ENCODE measurements at regions not wholly inside any gene's neighbourhood (a gene's known extent, or its start where the extent isn't known, plus 50 kb on each side); places are given as distances from the start of the nearest gene placed in this dataset.
"Not testable (repeated sequence)": the region's sequence is repeated elsewhere in the genome, so short reads cannot be mapped to it uniquely, and the experiment has no call there.

DNA sequence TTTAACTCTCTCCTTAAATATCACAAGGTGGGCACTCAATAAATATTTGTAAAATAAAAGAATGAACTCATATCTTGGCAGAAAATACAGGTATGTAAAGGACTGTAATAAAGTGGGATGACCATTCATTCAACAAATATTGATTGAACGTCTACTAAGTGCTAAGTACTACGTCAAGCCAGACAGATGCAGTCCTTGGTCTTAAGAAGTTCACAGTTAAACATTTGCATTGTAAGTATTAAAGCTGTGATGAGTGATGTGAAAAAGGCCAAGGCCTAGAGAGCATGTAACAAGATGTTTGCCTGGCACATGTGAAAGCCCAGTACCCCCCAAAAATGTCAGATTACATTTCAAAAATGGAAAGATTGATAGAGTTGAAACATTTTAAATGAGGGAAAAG, 130.1 kb upstream of the TMEM170B start:
- no peak for DNase-seq (ENCODE audit: low read depth)

DNA sequence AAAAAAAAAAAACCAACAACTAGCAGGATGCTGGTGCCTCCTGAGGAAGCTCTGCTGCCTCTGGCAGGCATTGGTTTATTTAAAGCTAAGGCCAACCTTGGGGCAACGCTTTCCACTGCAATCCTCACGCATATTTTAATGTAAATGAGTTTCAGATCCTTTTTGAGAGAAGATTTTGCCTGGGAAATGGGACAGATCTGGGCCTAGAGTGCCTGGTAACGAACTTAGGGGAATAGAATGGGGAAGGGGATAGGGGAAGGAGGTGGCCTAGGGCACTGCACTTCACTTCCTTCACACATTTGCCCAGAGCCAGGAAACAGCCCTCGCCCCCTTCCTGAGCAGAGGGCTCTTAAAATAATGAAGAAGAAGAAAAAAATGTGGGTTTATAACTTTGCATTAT, 132.7 kb upstream of the TMEM170B start:
- no peak for DNase-seq (ENCODE audit: low read depth)

DNA sequence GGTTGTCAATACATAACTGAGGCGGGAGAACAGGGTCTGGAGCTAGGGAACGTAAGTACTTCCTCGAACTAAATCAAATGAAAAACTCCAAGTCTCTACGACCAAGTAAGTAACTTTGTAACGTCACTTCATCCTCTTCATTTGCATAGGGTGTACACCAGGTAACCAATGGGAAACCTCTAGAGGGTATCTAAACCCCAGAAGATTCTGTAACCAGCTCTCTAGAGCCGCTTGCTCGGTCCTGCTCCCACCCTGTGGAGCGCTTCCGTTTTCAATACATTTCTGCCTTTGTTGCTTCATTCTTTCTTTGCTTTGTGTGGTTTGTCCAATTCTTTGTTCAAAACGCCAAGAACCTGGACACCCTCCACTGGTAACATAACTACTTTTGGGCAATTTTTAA, 133.5 kb upstream of the TMEM170B start:
- DNase-seq (ENCODE audit: low read depth) = no peak

DNA sequence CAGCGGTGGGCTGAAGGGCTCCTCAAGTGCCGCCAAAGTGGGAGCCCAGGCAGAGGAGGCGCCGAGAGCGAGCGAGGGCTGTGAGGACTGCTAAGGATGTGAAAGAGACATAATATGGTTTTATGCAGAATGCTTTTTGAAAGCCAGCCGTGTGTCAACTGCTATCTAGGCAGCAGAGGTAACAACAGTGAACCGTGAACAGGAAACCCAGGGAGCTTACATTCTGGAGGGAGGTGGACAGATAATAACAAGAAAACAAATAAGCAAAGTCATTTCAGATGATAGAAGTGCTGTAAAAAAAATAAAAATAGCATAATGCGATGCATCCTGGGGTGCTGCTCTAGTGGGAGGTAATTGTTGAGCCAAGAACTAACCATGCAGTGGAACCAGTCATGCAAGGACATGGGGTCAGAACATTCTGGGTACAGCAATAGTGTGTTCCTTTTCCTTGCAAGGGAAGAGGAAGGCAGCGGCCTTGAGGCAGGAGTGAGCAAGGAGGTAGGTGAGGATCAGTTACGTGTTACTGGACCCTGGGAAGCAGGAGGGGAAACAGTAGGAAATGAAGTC, 134.4 kb upstream of the TMEM170B start:
- no peak for DNase-seq (ENCODE audit: low read depth)

DNA sequence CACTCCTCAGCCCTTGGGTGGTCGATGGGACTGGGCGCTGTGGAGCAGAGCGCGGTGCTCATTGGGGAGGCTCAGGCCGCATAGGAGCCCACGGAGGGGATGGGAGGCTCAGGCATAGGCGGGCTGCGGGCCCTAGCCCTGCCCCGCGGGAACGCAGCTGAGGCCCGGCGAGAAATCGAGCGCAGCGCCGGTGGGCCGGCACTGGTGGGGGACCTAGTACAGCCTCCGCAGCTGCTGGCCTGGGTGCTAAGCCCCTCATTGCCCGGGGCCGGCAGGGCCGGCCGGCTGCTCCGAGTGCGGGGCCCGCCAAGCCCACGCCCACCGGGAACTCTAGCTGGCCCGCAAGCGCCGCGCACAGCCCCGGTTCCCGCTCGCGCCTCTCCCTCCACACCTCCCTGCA, 135.0 kb upstream of the TMEM170B start:
- not testable (repeated sequence) for DNase-seq (ENCODE audit: low read depth)

DNA sequence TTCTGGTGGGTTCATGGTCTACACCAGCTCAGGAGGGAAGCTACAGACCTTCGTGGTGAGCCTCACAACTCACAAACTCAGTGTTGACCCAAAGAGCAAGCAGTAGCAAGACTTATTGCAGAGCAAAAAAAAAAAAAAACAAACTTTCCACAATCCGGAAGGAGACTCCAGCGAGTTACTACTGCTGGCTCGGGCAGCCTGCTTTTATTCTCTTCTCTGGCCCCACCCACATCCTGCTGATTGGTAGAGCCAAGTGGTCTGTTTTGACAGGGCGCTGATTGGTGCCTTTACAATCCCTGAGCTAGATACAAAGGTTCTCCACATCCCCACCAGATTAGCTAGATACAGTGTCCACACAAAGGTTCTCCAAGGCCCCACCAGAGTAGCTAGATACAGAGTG, 135.6 kb upstream of the TMEM170B start:
- DNase-seq (ENCODE audit: low read depth) = not testable (repeated sequence)

DNA sequence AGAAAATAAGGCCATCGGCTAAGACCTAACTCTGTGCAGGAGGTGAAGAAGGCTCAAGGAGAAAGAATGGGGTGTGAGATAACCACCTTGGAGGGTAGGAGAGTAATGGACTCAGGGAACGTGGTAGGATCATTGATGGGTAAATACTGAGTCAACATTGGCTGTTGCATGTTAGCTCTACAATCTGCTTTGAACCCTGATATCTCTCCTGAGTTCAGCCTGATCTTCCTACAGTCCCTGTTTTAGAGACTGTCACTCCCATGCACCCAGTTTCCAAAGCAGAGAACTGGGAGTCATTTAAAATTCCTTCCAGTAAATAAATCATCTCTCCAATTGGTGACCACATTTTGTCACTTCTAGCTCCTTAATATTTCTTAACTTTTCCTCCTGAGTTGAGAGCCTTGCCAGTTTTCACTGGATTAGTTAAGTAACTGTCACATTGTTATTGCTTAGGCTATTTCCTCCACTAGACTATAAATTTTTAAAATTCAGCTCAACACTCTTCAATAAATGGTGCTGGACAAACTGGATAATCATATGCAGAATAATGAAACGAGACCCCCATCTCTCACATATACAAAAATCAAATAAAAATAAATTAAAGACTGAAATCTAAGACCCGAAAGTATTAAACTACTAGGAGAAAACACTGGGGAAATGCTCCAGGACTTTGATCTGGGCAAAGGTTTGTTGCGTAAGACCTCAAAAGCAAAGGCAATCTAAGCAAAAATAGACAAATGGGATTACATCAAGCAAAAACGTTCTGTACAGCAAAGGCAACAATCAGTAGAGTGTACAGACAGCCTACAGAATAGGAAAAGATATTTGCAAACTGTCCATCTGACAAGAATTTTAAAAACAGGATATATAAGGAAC, 138.9 kb upstream of the TMEM170B start:
- no peak for DNase-seq (ENCODE audit: low read depth)

DNA sequence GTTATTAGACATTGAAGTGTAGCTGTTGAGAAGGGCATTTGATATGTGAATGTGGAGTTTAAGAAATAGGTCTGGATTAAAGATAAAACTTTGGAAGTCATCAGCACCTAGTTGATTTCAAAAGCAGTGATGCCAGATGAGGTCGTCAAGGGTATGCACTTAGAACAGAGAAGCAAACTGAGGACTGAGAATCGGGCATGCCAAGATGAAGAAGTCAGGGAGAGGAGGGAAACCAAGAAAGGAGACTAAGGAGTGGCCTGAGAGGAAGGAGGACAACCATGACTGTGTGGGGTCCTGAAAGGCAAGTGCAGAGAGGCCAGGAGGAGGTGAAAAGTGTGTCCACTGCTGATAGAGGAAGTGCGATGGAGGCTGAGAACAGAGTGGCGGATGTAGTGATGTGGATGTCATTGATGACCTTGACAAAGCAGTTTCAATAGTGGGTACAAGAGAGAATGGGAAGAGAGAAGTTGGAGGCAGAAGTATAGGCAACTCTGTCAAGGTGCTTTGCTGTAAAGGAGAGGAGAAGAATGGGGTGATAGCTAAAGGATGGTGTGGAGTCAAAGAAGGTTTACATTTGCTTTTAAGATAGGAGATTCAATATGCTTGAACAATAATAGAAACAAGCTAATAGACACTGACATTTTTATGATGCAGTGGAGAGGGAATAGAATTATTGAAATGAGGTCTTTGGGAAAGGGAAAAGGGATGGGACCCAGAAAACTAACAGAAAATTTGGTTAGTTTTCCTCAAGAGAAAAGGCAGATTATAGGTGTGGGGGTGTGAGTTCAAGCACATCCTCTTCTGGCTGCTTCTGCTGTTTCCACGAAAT, 139.7 kb upstream of the TMEM170B start:
- no peak for DNase-seq (ENCODE audit: low read depth)

DNA sequence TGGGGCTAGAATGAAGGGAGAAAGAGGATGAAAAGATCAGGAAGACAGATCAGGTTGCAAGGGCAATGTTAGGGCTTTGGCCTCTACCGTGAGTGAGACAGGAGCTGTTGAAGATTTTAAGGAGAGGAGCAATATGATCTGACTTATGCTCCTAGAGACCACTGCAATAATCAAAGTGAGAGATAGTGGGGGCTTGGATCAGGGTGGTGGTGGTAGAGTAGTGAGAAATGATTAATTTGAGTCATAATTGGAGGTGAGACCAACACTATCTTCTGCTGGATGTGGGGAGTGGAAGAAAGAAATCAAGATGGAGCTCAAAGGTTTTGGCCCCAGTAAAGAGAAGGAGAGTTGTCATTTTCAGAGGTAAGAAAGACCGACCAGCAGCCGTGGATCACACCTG, 140.7 kb upstream of the TMEM170B start:
- no peak for DNase-seq (ENCODE audit: low read depth)

DNA sequence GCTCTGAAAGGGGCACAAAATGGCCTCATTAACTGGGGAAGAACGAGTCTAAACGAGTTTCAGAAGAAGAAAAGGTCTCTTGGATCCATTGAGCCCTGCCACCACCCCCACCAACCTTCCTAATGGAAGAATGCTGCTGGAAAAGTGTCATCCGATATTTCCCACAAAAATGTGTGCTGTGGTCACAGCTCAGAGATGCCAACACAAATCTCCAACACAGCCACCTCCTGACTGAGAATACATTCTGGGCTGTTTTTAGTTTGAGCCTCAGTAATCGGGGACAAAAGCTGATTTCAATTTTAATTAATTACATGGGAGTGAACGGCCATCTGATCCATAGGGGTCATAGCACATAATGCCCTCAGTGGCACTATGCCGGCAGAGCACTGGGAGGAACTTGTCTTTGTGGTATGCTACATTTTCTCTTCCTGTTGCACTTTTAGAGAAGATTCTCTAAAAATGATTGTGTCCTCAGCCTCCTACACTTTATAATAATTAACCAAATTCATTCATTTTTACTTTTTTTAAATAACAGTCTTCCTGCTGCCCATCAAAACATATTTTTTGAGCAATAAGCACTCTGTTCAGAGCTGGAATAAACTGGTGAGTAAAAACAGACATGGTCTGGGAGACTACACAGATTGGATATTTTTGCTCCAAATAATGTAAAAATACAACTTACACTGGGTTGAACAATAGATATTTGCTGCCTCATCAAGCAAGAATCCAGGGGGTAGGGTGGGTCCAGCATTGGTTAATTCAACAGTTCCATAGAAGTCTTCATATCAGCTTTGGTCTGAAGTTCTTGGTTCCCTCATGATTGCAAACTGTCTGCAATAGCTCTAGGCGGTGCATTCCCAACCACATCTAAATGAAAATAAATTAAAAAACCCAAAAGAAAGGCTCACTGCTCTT, 143.6 kb upstream of the TMEM170B start:
- no peak for DNase-seq (ENCODE audit: low read depth)

DNA sequence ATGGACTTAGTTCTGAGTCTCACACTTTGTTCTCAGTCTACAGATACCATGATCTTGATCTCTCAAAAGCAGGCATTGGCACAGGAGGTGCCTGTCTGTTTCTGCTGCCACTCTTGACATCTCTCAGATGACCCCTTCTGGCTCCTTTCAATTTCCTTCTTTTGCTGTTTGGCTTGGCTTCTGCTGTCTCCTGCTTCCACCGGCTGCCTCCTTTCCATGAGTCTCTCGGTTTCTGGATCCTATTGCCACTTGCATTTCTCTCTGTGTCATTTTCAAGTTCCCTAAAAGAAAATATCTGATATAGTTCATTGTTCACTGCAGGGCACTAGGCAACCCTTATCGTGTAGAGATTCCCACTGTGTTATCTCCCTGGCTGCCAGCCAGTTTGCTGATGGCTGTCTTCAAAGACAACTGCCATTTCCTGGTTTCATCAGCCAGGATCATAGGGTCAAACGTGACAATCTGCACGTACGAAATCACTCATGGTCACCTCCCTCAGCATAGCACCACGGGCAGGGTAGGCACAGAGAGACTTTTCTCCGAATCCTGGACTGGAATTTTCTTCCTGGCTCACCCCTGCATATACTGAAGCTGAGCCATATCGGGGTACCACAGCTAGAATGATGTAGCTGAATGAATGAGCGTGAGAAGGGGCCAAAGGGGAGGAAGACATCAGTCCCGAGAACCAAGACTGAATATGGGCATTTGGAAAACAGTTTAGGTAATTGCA, 144.6 kb upstream of the TMEM170B start:
- no peak for DNase-seq (ENCODE audit: low read depth)

DNA sequence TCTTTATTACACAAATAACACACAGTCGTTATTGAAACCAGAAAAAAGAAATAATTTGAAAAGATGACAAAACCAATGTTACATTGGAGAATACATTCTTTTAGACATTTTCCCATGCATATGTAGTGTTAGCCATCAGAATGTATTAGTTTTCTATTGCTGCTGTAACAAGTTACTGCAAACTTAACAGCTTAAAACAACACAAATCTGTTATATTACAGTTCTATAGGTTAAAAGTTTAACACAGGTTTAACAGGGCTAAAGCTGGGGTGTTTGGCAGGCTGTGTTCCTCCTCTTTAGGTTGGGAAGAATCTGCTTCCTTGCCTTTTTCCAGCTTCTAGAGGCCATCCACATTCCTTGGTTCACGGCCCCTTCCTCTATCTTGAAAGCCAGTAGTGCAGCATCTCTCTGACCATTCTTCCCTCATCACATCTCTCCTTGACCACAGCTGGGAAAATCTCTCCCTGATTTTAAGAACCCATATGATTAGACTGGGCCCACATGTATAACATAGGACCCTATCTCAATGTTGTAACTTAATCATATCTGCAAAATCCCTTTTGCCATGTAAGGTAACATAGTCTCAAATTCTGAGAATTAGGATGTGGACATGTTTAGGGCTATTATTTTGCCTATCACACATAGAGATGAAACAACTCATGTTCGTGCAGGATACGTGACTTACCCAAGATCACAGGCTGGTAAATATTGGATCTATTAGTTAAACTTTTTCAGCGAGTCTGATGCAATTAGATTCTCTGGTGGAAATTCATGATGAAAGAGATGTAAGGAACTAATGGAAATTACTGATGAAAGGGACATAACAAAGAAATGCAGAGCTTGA, 145.4 kb upstream of the TMEM170B start:
- DNase-seq (ENCODE audit: low read depth) = no peak

DNA sequence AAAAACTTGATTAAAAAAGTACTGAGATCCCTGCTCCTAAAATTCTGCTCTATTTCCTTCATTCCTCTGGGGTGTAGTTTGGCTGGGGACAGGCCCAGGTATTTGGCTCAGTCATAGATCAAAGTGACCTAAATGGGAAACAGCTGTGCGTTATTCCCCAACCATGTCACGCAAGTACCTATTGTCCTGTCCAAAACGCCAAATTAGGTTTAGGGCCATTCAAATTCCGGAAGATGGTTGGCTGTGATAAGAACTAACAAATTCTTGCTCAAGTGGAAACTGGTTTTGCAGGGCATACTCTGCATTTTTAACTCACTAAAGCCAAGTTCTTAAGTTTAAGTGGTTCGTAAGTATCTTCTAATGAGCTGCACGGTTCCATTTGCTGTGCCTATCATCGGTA, 147.6 kb upstream of the TMEM170B start:
- no peak for DNase-seq (ENCODE audit: low read depth)

DNA sequence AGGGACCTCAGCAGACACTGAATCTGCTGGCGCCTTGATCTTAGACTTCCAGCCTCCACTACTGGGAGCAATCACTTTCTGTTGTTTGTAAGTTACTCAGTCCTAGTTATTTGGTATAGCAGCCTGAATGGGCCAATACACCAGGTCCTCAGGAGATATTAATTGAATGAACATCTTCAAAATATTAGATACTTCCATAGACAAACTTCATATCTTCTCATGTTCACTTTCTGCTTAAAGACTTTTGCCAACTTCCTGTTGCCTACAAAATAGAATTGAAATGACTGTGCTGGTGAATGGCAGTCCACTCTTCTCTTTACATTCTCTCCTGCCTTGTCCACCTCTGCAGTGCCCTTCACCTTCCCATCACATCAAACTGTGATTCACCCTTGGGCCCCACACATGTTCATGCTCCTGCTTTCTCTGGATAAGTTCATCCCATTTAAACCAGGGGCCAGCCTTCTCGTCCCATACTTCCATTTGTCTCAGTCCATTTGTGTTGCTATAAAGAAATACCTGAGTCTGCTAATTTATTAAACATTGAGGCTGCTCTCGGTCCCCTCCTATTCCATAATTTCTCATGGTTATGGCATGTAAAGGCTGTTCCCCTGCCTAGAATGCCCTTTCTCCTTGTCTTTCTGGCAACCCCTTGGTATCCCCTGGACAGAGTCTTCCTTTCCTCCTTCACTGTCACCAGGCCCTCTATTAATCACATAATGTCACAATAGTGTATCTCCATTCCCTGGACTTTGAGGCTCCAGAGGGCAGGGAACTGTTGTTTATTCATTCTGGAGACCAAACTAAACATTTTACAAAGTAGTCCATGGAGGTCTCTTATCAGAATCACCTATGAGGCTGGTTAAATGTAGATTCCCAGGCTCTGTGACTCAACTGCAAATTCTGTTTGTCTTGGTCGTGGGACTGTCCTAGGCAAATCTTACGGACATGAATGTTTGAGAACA, 148.3 kb upstream of the TMEM170B start:
- no peak for DNase-seq (ENCODE audit: low read depth)

DNA sequence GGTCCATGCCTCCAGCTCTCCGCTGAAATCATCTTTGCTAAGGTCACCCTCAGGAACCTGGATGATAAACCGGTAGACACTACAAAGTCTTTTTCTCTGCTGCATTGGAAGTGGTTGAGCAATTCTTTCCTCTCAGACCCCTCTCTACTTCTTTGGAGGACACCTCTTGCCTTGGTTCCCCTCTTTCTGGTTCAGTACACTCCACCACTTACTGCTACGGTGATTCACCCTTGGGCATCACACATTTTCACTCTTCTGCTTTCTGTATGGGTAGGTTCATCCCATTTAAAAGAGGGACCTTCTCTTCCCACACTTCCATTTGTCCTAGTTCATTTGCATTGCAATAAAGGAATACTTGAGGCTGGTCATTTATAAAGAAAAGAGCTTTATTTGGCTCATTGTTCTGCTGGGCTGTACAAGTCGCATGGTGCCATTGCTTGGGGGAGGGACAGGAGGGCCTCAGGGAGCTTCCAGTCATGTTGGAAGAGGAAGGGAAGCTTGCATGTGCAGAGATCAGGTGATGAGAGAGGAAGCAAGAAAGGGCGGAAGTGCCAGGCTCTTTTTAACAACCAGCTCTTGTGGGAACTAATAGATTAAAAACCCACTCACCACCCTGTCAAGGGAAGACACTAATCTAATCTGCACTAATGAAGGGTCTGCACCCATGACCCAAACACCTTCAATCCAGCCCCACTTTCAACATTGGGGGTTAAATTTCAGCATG, 149.7 kb upstream of the TMEM170B start:
- no peak for DNase-seq (ENCODE audit: low read depth)

DNA sequence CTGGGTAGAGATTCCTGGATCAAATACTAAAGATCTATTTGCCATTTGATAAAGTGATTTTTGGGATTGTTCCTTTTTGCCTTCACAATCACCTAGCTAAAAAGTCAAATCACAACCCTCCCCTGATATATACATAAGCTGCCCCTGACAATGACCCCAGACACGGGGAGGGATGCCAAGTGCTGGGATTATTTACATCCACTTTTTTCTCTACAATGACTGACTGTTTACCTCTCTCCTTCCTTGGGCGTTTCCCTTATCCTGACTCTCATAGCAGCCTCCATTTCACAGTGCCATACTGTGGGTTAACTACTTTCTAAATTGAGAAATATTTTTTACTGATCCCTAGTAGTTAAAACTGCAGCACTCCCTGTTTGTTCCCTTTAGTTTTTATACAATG, 150.8 kb upstream of the TMEM170B start:
- DNase-seq (ENCODE audit: low read depth) = no peak

DNA sequence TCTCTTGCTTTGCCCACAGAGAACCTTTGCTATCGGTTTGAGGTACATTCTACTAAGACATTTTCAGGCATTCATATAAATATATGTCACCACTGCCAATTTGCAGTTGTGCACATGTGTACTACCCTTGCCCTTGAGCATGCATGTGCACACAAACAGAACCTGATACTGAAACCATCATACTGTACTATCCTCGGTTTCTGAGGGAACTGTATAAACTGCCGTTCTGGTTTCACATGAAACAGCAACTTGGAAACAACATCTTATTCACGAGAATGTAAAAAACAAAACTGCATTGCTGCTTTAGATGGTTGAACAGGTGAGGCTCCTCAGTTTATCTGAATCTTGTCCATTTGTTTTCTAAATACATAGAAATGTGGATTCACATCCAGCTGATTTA, 151.2 kb upstream of the TMEM170B start:
- no peak for DNase-seq (ENCODE audit: low read depth)

DNA sequence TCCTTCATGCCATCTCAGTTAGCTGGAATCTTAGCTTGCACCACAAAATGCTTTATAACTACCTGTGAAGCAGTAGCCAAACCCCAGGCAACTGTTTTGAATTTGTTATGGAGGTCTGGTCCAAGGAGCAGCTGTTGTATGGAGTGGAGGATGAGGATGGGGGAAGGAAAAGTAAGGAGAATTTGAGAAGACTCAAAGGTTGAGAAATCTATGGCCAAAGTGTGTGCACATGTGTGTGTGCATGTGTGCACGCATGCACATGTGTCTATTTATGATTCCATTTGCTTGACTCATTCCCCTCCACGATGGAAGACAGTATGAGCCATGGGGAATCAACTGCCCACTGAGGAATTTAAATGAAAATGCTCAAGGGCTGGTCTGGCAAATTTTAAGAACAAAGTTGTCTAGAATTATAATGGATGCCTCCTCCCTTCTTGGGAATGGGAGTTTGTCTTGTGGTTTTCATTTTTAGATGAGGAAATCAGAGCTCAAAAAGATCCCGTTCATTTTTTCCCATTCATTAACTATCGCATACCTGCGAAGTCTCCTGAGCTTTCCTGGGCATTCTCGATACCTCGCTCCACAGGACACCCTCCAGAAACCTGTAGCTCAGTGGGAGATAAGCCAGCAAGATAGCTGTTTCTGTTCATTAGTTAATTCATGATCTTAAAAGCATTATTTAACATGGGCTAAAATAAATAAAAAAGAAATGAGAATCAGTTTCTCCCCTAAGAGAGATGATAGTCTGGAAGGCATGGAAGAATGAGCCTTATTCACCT, 152.3 kb upstream of the NEDD9 start:
- DNase-seq (ENCODE audit: low read depth) = no peak
